NCI-H2196 (cell line): ENCODE measurements at regions not wholly inside any gene's neighbourhood (a gene's known extent, or its start where the extent isn't known, plus 50 kb on each side); places are given as distances from the start of the nearest gene placed in this dataset.

Experiments used
- DNase-seq: peaks from one replicate; lab custom pipeline; 2025; ENCODE audit not compliant: unreplicated experiment; lab: John Stamatoyannopoulos, UW

DNA sequence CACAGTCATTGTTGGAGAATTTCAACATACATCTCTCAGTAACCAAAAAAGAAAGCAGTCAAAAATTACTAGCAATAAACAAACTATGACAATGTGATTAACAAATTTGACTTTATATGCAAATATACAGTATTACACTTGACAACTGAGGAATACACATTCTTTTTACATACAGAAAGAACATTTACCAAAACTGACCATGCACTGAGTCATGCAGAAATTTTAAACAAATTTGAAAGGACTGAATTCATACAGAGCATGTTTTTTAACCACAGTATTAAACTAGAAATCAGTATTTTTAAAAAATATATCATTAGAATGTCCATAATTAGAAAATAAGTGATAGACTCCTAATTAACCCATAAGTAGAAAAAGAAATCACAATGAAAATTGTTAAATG lies 420.1 kb downstream of the TBC1D4 start:
- DNase-seq: no peak

DNA sequence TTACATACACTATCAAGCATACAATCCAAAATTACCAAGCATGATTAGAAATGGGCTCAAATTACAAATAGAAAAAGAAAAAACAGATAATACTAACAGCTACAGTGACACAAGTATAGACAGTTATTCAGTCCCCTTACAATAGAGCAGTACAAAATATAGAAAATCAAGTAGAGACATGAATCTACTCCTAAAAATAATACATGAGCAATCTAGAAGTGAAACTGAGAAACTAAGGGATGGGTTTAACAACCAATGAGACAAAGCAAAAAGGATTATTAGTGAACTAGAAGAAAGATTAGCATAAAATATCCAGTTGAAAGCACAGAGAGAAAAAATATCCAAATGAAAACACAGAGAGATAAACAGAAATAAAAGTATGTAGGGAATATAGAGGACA lies 426.7 kb downstream of the TBC1D4 start:
- no peak for DNase-seq

DNA sequence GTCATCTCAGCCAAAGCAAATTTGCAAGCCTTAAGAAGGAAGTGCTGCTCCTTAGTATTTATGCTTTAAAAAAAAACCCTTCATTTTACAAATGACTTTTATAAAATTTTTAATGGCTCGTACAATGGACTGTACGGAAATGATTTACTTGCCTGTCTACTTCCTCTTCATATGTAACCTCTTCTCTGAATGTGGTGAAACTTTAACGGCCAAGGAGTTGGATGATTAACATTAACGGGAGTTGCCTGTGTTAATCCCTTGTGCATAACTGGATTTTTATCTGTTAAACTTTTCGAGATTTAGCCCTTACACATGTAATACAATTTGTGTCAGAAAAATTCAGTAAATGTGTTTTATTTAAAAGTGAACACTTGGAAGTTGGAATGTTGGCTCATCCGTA lies 429.4 kb downstream of the TBC1D4 start:
- no peak for DNase-seq

DNA sequence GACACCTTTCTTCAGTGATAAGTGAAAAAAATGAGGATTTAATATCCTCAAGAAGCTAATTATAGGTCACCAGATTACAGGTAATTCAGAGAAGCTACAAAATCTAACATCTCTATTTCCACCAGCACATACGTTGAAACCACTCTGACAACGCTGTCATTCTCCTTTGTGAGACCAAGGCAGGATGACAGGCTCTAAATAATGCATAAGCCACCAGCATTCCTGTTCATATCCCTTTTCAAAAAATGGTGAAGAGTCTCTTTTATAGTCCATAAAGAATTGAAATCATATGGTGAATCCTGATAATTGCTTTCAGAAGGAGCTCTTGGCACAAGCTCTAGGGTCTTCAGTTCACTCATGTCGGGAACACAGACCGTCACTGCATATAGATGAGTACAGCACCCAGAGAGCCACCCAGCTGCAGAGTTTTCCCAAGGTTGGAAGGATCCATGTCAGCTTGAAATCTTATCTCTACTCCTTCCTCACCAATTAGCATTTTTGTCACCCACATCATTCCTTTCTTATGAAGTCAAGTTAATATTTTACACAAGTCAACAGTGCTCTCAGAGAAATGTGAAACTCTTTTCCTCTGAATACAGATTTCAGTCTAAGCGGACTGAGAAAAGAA lies 431.4 kb downstream of the TBC1D4 start:
- DNase-seq: no peak

DNA sequence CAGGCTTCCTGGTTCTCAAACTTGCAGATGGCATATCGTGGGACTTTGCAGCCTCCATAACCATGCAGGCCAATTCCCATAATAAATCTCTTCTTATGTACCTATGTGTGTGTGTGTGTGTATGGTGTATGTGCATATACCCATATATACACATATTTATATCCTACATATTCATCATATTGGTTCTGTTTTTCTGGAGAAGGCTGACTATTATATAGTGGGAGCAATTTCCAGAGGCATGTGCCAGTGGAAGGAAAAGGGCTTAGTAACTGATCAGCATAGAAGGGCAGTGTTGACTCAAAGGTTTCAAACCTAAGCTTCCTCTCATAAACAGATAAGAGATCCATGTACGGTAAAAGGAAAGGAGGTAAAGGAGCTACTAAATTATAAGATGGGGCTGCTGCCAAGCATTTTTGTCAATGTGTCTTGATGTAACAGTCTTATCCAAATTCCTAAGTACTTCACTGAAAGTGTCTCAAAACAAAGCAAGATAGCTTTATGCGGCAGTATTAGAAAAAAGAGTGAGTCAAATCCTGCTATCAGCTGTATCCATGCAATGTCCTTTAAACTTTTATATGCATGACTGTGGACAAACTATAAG lies 432.1 kb downstream of the TBC1D4 start:
- DNase-seq: no peak

DNA sequence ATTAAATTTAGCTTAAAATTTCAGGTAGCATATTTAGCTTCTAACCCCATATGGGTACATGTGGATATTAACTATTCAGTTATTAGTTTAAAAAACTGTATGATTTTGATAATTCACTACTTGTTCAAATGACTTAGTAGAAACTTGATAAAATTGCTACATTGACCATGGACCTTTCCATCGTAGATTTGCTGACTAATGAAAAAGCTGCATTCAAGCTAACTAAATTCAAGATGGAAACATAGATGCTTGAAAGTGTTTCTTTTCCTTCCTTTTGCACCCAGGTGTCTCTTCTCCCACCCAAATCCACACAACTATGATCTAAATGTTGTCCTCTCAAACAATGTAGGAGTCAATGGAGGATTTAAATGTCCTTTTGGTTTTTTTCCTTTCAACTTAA lies 439.2 kb downstream of the TBC1D4 start:
- DNase-seq: no peak

DNA sequence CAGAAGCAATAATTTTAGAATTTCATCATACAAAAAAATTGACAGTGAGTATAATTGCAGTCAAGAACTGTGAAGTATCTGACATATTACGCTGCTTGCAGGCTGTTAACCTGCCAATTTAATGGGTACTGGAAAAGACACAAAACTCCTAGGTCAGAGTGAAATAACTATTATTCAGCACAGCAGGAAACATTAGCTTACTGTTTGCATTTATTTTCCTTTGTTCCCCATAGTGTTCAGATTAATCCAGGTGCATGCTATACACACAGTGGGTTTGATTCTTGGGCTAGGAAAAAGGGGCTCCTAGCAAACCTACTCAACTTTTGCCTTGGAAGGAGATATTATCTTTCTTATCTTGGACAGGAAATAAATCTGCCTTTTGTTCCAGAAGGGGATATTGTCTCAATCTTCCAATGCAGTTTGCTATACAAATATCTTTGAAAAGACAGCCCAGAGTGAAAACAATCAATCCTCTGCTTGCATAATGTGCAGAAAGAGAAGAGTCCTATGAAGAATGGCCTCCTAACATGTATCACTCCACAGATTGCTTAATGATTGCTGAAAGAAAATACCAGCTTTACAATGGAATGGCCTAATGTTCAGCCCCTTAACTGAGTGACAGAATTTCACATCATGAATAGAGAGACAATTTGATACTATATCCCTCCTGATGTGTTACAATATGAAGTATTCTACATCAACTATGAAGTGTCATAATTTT lies 443.4 kb downstream of the TBC1D4 start:
- DNase-seq: no peak

DNA sequence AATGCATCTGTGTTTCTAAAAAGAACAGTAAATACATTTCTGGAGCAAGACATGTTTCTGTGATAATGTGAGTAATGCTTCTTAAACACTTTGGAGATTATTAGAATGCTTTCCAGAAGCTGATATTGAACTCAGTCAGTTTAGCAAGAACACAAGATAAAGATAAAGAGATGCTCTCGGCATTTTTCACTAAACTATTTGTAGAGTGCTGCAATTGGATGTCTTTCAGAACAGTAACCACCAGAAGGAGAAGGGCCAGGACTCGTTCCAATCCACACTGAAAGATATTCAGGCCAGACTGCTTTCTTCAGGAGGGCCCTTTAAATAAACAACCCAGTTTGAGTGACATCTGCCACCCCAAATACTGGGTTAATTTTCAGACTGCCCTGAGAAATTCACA lies 456.0 kb downstream of the TBC1D4 start:
- no peak for DNase-seq

DNA sequence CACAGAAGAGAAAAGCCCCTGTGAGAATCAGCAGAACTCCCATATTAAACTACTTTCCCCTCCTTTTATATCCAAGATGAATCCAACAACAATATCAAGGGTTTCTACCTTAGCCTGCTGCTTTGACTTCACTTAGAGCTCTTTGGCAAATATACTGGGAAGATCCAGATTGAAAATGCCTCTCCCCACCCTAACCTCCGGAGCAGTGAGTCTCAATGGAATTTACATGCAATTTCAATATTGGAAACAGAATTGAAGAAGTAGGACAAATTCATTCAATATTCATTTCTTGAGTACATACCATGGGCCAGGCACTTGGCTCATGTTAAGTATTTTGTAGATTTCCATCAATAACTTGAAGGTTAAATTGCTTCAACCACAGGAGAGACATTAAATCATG lies 457.4 kb downstream of the TBC1D4 start:
- DNase-seq: no peak

DNA sequence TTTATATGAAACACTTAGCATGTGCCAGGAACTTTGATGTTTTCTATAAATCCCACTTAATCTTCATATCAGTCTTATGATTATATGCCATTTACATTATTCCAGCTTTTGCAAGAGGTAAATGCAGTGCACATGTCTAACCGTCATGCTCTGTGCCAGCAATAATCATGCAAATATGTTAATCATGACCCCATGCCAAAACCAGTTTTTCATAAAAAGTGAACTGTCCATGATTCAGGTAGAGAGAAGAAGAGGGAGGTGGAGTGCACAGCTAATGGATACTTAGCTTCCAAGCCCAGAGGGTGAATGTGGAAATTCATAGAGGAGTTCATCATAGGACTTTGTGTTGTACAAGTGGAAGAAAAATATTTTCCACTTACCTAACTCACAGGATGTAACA lies 458.4 kb downstream of the TBC1D4 start:
- no peak for DNase-seq

DNA sequence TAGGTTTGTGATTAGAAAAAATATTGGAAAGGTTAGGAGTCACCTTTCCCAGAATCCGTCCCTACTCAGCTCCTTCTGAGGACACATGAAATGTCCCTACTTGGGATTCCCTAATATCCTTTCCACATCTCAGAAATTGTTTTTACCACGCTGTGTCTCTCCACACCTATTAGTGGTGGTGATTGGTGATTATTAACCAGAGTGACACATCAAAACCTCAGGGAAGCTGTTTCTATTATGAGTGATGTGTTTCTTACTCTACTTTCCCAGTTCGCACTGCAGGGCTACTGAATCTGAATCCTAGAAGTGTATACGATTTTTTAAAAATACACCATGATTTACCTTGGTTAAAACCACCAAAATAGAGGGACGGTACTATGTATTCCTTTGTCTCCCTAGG lies 460.8 kb downstream of the TBC1D4 start:
- no peak for DNase-seq

DNA sequence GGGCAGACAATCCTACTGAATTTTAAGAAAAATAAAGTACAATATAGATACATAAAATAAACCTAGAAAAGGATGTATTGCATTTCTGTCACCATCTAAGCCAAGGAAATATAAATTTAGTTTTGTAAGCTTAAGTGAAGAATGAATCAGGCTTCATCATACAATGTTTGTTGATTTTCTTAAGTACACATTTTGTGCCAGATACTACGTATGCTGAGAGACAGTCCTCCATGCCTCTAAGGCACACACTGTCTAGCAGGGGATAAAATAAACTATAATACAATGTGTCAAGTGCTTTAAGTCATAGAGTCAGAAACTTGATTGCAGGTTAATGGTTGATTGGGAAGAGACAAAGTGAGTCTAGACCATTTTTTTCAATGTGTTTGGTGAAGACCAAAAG lies 465.7 kb downstream of the TBC1D4 start:
- DNase-seq: no peak

DNA sequence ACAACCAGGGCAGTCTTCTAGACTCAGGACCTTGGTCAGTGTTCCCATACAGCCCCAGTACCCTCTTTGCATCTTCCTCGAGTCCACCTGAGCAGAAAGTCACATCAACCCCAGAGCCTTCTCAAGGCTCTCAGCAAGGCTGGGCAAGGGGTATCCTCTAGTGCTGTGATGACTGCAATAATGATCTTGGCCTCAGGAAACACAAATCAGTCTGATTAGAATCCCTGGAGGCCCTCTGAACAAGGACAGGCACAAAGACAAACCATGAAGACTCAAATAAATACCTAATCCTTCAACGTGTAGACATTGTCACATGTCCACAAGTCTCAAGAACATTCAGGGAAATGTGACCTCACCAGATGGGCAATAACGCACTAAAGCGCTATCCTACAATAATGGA lies 468.2 kb downstream of the TBC1D4 start:
- DNase-seq: no peak

DNA sequence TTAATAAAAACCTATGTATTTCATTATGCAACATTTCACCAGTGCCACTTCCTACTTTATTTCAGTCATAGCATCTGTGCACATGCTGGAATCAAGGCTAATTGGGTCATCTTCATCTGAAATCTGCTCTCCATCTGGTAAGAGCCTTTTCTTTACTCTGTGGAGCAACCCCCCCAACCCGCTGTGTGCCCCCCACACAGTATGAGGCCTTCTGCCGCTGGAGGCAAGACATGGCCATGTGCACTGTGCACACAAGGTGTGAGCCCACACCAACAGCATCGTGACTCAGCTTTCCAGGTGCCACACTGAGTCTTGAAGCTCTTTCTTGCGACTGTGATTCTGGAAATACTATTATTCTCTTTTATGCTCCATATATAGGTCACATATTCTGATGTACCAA lies 471.0 kb downstream of the TBC1D4 start:
- DNase-seq: no peak

DNA sequence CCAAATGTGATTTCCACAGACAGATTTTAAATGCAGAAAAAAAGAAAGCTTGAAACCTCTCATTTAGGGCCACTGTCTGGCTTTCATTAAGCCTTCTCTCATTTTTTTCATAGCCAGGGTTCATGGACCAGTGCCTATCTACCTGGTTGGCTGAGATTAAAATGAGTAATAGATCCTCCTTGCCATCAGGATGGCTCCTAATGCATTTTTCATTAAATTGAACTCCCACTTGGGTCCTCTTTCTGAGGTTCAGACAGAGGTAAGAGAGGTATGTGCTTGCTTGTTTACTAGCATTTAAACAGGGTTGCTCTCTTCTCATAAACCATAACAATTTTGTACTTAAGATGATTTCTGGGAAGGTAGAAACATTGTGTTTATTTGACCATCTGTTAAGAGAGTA lies 473.0 kb downstream of the TBC1D4 start:
- no peak for DNase-seq

DNA sequence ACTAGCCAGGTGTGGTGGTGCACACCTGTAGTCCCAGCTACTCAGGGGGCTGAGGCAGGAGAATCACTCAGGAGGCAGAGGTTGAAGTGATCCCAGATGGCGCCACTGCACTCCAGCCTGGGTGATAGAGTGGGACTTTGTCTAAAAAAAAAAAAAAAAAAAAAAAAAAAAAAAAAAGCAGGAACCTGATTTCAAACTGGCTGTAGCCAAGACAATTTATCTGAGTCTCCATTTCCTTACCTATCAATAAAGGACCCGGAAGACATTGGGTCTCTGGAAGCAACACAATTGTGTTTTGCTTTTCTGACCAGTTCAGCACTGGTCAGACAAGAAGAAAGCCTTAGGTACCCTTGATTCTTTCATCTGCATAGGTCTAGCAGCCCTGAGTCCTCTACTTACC lies 491.0 kb downstream of the TBC1D4 start:
- no peak for DNase-seq

DNA sequence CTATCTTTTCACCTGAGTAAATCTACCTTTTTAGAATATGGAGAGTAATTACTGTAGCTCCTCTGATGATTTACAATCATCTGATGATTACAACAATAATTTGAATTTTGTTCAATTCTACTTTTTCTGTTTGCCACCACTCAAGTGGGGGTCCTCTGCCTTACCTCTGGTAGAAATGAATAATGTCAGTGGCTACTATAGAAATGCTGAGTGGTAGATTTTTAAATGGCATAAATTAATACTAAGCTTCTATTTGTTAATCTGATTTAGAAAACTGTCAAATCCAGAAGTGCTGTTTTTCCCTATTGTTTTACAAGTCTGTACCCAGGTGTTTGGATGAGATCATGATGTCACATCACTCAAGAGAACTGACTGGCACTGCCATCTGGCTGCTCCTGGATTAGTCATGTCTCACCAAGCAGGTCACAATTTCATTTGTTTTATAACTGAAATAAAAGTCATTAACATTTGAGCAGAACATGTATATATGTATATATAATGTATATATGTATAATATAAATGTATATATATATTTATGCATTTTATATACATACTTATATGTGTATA lies 494.8 kb downstream of the TBC1D4 start:
- no peak for DNase-seq

DNA sequence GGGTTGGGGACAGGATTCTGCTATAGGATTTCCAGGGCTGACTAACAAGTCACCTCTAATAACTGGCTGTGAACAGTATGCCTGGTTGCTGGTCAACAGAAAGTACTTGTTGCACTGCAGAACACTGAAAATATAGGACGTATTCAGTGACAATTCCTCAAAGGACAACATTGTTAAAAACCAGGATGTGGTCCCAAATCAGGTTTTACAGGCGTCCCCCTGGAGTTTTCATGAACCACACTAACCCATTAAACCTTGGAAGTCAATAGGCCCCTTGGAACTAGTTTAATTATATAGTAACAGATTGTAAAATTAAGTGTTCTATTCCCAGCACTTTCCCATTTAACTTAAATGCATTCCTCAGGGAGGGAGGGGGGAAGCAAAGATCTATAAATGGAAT lies 495.4 kb downstream of the TBC1D4 start:
- DNase-seq: no peak

DNA sequence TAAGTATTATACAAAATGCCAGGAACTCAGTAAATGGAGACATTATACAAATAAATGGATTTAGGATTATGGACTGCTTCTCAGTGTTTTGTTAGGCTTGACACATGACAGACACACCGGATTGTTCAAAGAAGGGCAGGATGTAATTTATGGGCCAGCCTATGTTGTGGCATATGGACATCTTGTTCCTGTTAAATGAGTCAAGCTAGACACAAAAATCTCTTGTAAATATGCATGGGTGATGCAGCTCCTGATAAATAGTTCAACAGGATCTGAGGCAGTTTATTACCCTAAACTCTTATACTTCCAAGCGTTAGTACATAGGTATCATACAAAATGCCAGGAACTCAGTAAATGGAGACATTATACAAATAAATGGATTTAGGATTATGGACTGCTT lies 502.3 kb downstream of the TBC1D4 start:
- DNase-seq: no peak

DNA sequence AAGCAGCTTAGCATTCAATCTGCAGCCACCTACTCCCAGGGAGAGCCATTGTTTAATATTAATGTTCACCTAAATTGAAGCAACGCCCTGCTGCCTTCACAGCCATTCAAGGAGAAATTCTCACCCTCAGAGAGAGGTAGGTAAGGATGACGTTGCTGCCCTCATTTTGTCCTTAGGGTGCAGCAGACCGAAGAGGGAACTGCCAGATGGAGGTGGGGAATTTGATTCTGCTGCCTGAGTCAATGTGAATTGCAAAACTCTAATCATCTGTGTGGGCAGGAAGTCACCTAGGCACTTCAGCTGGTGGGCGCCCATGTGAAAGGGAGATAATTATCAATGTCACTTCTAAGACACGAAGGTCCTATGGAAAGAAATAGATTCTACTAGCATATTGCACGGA lies 503.4 kb downstream of the TBC1D4 start:
- DNase-seq: no peak

DNA sequence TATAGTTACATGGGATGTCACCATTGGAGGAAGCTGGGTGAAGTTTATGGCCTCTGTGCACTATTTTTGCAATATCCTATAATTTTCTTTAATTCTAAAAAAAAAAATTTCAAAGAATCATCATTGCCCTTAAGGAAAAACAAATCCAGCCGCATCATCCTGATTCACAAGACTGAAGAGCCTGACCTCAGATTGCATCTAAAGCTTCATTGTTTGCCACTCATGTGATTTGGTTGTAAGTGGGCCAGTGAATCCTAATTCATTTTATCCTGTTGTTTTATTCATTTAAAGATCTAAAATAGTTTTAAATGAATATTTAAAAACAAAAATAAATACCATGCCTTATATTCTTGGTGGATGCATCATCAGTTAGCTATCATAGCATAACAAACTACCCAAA lies 504.5 kb downstream of the TBC1D4 start:
- DNase-seq: no peak

DNA sequence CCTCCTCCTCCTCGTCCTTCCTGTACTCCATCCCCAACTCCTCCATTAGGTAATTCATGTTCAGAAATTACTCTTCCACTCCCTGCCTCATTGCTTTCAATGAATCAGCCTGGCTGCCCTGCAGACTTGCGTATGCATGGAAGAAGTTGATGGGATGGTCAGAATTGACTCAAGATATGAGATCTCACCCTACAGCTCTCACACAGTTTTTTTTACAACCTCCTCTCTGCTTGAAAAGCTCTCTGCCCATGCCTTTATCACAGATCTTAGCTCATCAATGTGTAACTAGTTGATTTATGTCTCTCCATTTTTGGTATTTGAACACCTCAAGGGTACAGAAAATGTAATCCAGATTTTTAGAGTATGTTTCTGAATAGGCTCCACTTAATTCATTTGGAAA lies 506.9 kb downstream of the TBC1D4 start:
- DNase-seq: no peak
